Keratinocyte (primary cell): ENCODE measurements at regions not wholly inside any gene's neighbourhood (a gene's known extent, or its start where the extent isn't known, plus 50 kb on each side); places are given as distances from the start of the nearest gene placed in this dataset.

ENCODE experiments used
- EZH2 ChIP-seq: IDR thresholded peaks from one replicate; pipeline ENCODE4 v1.6.1; 2012; ENCODE audit warnings: inconsistent platforms, mild to moderate bottlenecking, low read length, moderate library complexity
- TF ChIP-seq, protein P1 (sequence below), 3 experiments: IDR thresholded peaks in 1 of 3; conservative IDR thresholded peaks in 1 of 3; optimal IDR thresholded peaks in 1 of 3; 2 replicates in 2 of 3; 3 replicates in 1 of 3; pipeline versions ENCODE3 to v1.5.1; 2011; ENCODE audit warnings: low read length in 3 of 3, mild to moderate bottlenecking in 3 of 3, moderate library complexity in 2 of 3, control low read depth in 1 of 3, inconsistent platforms in 1 of 3; ENCODE audit not compliant: insufficient read depth in 2 of 3; ENCODE audit errors: extremely low read depth in 1 of 3

DNA sequence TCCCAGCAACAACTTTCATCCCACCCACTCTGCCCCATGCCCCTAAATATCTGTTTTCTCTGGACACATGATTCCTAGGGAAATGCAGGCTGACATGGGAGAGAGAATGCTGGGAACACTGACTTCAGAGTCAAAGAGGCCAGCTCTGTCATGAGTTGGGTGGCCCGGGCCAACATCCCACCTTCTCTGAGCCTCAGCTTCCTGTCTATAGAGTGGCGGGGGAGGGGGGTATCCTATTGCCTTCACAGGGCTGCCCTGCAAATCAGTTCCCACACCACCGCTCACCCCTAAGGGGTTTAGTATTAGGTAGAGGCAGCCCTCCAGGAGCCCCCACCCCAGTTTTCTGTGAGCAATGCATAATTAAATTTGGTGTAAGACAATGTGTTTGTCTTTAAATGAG, 175.0 kb upstream of the NCAM1 start:
- TF ChIP-seq, protein P1, sequence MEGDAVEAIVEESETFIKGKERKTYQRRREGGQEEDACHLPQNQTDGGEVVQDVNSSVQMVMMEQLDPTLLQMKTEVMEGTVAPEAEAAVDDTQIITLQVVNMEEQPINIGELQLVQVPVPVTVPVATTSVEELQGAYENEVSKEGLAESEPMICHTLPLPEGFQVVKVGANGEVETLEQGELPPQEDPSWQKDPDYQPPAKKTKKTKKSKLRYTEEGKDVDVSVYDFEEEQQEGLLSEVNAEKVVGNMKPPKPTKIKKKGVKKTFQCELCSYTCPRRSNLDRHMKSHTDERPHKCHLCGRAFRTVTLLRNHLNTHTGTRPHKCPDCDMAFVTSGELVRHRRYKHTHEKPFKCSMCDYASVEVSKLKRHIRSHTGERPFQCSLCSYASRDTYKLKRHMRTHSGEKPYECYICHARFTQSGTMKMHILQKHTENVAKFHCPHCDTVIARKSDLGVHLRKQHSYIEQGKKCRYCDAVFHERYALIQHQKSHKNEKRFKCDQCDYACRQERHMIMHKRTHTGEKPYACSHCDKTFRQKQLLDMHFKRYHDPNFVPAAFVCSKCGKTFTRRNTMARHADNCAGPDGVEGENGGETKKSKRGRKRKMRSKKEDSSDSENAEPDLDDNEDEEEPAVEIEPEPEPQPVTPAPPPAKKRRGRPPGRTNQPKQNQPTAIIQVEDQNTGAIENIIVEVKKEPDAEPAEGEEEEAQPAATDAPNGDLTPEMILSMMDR (optimal IDR thresholded peaks at IDR 0.05 in 1 of 3, IDR thresholded peaks at IDR 0.05 in 1 of 3, conservative IDR thresholded peaks at IDR 0.05 in 1 of 3; ENCODE audit: extremely low read depth in 1 of 3, insufficient read depth in 2 of 3, low read length in 3 of 3), result no peak
- no peak for TF ChIP-seq EZH2
